VCaP (cell line): ENCODE measurements at regions not wholly inside any gene's neighbourhood (a gene's known extent, or its start where the extent isn't known, plus 50 kb on each side); places are given as distances from the start of the nearest gene placed in this dataset.

Source experiments
- H3K27ac ChIP-seq: fragments of 450-650 bp; 2 replicates; pipeline ENCODE4 v1.5.1; 2017
- TF ChIP-seq, protein P1 (sequence below): fragments of 450-650 bp; conservative IDR thresholded peaks from 2 replicates; pipeline ENCODE4 v1.5.1; 2017; ENCODE audit warnings: mild to moderate bottlenecking, moderate library complexity

DNA sequence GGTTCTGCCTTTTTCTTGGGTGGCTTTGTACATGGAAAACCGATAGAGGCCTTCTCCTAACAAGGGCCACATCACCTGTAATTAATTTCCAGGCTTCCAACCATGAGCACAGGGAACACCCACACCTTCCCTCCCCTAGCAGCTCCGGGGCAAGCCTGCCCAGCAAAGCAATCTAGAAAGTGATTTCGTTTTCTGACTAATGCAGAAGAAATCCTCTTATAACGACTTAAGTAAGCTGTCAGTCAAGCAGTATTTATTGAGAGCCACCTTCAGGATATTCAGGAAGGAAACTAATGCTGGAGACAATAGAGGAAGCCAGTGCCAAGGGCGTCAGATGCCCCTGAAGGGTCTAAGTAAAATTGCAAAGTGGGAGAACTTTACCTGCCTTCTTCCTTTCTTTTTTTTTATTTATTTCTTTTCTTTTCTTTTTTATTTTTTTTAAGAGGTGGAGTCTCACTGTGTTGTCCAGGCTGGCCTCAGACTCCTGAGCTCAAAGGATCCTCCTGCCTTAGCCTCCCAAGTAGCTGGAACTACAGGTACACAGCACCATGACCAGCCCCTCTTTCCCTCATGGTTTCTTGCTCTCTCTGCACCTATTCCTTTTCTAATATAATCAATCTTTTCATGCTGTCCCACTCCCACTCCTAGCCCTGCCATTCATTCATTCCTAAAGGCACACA is 67.5 kb upstream of the MBOAT1 start:
- no peak overlapping the region for H3K27ac ChIP-seq

DNA sequence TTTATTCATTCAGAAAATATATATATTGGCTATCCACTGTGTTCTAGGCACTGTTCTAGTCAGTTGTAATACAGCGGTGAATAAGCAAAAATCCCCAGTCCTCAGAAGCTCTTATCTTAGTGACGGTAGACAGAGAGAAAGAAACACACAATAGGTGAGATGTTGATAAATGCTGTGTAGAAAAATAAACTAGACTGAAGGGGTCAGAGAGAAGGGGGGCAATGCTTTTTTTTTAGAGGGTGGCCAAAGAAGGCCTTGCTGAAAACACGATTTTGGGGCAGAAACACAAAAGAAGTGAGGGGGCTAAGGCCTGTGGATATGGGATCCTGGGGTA is 68.0 kb upstream of the MBOAT1 start:
- no peak overlapping the region for H3K27ac ChIP-seq
- TF ChIP-seq, protein P1, sequence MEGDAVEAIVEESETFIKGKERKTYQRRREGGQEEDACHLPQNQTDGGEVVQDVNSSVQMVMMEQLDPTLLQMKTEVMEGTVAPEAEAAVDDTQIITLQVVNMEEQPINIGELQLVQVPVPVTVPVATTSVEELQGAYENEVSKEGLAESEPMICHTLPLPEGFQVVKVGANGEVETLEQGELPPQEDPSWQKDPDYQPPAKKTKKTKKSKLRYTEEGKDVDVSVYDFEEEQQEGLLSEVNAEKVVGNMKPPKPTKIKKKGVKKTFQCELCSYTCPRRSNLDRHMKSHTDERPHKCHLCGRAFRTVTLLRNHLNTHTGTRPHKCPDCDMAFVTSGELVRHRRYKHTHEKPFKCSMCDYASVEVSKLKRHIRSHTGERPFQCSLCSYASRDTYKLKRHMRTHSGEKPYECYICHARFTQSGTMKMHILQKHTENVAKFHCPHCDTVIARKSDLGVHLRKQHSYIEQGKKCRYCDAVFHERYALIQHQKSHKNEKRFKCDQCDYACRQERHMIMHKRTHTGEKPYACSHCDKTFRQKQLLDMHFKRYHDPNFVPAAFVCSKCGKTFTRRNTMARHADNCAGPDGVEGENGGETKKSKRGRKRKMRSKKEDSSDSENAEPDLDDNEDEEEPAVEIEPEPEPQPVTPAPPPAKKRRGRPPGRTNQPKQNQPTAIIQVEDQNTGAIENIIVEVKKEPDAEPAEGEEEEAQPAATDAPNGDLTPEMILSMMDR = no peak

More for the DNA sequence above, 67.5 kb upstream of the MBOAT1 start:
- TF ChIP-seq, protein P1 = no peak

DNA sequence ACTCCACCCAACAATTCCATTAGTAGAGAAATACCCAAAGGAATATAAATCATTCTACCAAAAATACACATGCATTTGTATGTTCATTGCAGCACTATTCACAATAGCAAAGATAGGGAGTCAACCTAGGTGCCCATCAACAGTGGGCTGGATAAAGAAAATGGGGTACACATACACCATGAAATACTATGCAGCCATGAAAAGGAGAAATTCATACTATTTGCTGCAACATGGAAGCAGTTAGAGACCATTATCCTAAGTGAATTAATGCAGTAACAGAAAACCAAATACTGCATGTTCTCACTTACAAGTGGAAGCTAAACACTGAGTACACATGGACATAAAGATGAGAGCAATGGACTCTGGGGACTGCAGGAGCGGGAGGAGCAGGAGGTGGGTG is 72.4 kb upstream of the MBOAT1 start:
- H3K27ac ChIP-seq = no peak overlapping the region
- TF ChIP-seq, protein P1 = no peak

DNA sequence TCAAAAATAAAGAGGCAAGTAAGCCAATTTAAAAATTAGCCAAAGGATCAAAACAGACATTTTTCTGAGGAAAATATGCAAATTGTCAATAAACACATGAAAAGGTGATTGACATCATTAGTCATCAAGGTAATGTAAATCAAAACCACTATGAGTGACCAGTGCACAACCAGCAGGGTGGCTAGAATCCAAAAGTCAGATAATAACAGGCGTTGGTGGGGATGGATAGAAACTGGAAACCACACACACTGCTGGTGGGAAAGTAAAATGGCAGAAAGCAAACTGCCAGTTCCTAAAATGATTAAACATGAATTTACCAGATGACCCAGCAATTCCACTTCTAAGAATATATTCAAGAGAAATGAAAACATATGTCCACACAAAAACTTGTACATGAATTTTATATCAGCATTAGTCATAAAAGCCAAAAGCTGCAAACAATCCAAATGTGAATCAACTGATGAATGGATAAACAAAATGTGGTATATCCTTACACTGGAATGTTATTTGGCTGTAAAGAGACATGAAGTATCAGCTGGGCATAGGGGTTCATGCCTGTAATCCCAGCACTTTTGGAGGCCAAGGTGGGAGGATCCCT is 74.8 kb upstream of the MBOAT1 start:
- H3K27ac ChIP-seq = no peak overlapping the region
- TF ChIP-seq, protein P1 = no peak

DNA sequence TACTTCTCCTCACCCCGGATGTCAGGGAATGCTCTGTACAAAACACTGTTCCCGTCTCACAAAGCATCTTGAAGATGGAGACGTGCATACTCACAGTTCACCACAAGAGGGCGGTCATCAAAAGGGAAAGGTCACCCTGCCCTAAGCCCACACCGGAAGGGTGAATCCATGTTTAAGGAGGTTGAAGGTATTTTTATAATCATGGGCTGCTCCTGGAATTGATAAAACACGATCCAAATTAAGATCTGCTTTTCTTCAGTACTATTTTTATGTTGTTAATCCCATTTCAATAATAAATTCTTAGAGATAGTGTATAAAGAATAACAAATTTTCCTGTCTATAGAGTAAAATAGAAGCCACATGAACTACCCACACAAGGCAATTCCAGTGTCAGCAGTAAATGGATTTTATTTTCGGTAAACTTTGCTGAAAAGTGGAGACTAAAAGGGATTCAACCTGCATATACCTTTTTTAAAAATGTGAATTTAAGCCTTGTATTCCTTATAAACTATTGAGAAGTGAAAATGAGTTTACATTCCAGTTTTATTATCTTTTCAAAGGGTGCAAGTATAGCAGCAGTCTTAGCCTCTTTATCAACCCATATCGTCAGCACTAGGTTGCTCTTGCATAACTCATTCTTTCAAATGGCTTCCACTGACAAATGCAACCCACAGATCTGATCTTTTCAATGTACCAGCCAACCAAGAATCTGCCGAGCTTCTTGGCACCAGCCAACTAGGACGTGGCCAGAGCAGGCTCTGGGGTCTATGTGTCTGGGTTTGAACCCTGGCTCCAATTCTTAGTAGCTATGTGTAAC is 79.7 kb upstream of the MBOAT1 start:
- TF ChIP-seq, protein P1 = no peak
- H3K27ac ChIP-seq = peak overlapping the region; percentile 4

DNA sequence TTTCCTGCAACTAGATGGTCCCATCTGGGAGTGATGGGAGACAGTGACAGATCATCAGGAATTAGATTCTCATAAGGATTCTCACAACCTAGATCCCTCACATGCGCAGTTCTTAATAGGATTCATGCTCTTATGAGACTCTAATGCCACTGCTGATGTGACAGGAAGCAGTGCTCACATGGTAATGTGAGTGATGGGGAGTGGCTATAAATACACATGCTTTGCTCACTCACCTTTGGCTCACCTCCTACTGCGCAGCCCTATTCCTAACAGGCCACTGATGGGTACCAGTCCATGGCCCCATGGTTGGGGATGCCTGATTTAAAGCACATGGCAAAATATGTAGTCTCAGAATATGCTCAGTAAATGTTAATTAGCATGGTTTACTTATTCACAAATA is 80.6 kb upstream of the MBOAT1 start:
- TF ChIP-seq, protein P1 = no peak
- H3K27ac ChIP-seq = no peak overlapping the region

DNA sequence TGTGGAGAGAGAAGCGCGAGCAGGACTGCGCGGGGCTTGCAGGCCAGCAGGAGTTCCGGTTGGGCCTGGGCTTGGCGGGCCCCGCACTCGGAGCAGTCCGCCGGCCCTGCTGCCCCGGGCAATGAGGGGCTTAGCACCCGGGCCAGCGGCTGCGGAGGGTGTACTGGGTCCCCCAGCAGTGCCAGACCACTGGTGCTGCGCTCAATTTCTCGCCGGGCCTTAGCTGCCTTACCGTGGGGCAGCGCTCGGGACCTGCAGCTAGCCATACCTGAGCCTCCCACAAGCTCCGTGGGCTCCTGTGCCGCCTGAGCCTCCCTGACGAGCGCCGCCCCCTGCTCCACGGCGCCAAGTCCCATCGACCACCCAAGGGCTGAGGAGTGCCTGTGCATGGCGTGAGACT is 89.0 kb upstream of the MBOAT1 start:
- no peak overlapping the region for H3K27ac ChIP-seq
- TF ChIP-seq, protein P1 = no peak
